Lower leg skin (tissue), 3 donors: ENCODE measurements at regions not wholly inside any gene's neighbourhood (a gene's known extent, or its start where the extent isn't known, plus 50 kb on each side); places are given as distances from the start of the nearest gene placed in this dataset.

Experiments used
- CTCF ChIP-seq, 3 donors: fragments of 450-650 bp; IDR thresholded peaks; one replicate each; pipeline ENCODE4 v1.5.1; 2016; ENCODE audit warnings: antibody characterized with exemption in 3 of 3, mild to moderate bottlenecking in 3 of 3, moderate library complexity in 2 of 3
- POLR2A ChIP-seq, 2 donors: fragments of 450-650 bp; IDR thresholded peaks; one replicate each; pipeline ENCODE4 v1.6.1; 2016 to 2017; ENCODE audit warnings: antibody characterized with exemption in 2 of 2, mild to moderate bottlenecking in 1 of 2, moderate library complexity in 1 of 2

- TF ChIP-seq CTCF (IDR thresholded peaks at IDR 0.05): no peak
- no peak for TF ChIP-seq POLR2A (IDR thresholded peaks at IDR 0.05)
These were observed 133.3 kb upstream of the TFPI start for GRCh38 chr2:187687585-187687984.
